CD4-positive, alpha-beta T cell (primary cell): ENCODE measurements at regions not wholly inside any gene's neighbourhood (a gene's known extent, or its start where the extent isn't known, plus 50 kb on each side); places are given as distances from the start of the nearest gene placed in this dataset.

Experiments
- ATAC-seq: fragments of 200-7000 bp; cut with Tn5 transposase; one replicate; pipeline ENCODE4 v1.10.0; 2022; ENCODE audit warnings: mild to moderate bottlenecking; ENCODE audit not compliant: poor library complexity
- CTCF ChIA-PET: fragments of 350-600 bp; sonication (Branson Sonifier 250); formaldehyde crosslinking; loops from one replicate; lab custom pipeline; 2021; ENCODE audit warnings: antibody characterized with exemption, inconsistent platforms; lab: Charles Lee
- POLR2A ChIA-PET: fragments of 350-600 bp; sonication (Branson Sonifier 250); formaldehyde crosslinking; loops from one replicate; lab custom pipeline; 2021; ENCODE audit warnings: antibody characterized with exemption, inconsistent platforms; lab: Charles Lee
- DNase-seq, 14 experiments: peaks; one replicate each; pipeline ENCODE4 v3.0.0-alpha.2; 2013 to 2020; ENCODE audit warnings: mixed read lengths in 2 of 14
- H3K27ac ChIP-seq, 2 donors: one replicate each; pipeline versions ENCODE4 v1.5.1 to v1.7.0; 2013; ENCODE audit warnings: low read length in 2 of 2, low read depth in 1 of 2, mild to moderate bottlenecking in 1 of 2
- H3K27me3 ChIP-seq, 2 experiments: 1 replicate in 1 of 2; 2 replicates in 1 of 2; pipeline versions ENCODE4 v1.6.1 to v1.7.0; 2013; ENCODE audit warnings: low read length in 2 of 2, control low read depth in 1 of 2, mild to moderate bottlenecking in 1 of 2, moderate library complexity in 1 of 2; ENCODE audit not compliant: insufficient read depth in 2 of 2, control insufficient read depth in 1 of 2
- H3K36me3 ChIP-seq: one replicate; pipeline ENCODE4 v1.6.1; 2013; ENCODE audit warnings: low read length, control low read depth; ENCODE audit not compliant: insufficient read depth
- H3K4me1 ChIP-seq: one replicate; pipeline ENCODE4 v1.6.1; 2013; ENCODE audit warnings: low read length, control low read depth; ENCODE audit not compliant: insufficient read depth
- H3K4me3 ChIP-seq: one replicate; pipeline ENCODE4 v1.5.1; 2013; ENCODE audit warnings: mild to moderate bottlenecking, low read length, moderate library complexity
- H3K9me3 ChIP-seq, 2 experiments: 1 replicate in 1 of 2; 2 replicates in 1 of 2; pipeline versions ENCODE4 v1.6.1 to v1.7.0; 2013; ENCODE audit warnings: low read length in 2 of 2, mild to moderate bottlenecking in 2 of 2, control low read depth in 1 of 2, moderate library complexity in 1 of 2; ENCODE audit not compliant: control insufficient read depth in 1 of 2, insufficient read depth in 1 of 2
- H3K27ac Mint-ChIP-seq: one replicate; pipeline ENCODE4 v1.8.0; 2020; ENCODE audit warnings: mixed read lengths
- H3K27me3 Mint-ChIP-seq: one replicate; pipeline ENCODE4 v1.8.0; 2021; ENCODE audit warnings: mixed read lengths
- H3K36me3 Mint-ChIP-seq: one replicate; pipeline ENCODE4 v1.8.0; 2021; ENCODE audit warnings: low read depth, mixed read lengths
- H3K4me1 Mint-ChIP-seq: one replicate; pipeline ENCODE4 v1.8.0; 2021; ENCODE audit warnings: low read depth, mixed read lengths
- H3K4me3 Mint-ChIP-seq: one replicate; pipeline ENCODE4 v1.8.0; 2020; ENCODE audit warnings: mild to moderate bottlenecking, mixed read lengths
- H3K9me3 Mint-ChIP-seq: one replicate; pipeline ENCODE4 v1.8.0; 2020; ENCODE audit warnings: mixed read lengths
- intact Hi-C, 2 experiments: fragments of 100-400 bp; cut with DNase I in 1 of 2; cut with micrococcal nuclease in 1 of 2; formaldehyde crosslinking; loops; one replicate each; pipeline versions ENCODE4 v1.15.1 to v1.9.0; 2023 to 2025; cut with DNase I, micrococcal nuclease
- TF ChIP-seq, protein P1 (sequence below): fragments of 200-600 bp; IDR thresholded peaks from one replicate; pipeline ENCODE4 v1.8.0; 2022; ENCODE audit warnings: antibody characterized with exemption, mild to moderate bottlenecking

DNA sequence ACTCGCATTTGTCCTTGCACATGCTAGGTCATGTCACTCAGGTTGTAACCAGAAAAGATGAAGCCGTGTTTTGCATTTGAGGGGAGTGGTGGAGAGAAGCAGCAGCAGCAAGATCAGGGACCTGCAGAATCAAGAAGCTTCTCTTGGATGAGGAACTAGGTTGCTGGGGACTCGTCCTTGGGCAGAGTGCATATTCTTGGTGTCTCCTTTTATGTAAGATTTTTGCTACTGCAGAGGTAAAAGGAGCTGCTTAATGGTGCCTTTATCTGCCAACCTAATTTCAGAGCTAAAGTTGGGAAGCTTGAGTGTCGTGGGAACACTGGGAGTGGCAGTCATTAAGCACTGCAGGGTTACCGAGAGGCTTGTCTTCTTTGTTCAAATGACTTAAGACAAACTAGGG, 236.5 kb downstream of the MAP2K4 start:
- no peaks in the 10 kb centered on the region for H3K4me1 ChIP-seq
- H3K27ac ChIP-seq = no peak overlapping the region
- no peaks in the 10 kb centered on the region for H3K4me1 Mint-ChIP-seq
- H3K9me3 ChIP-seq = no peaks in the 10 kb centered on the region
- no peaks in the 10 kb centered on the region for H3K9me3 Mint-ChIP-seq
- H3K4me3 ChIP-seq = no peak overlapping the region
- DNase-seq (no peak), ATAC-seq (no peak)
- no peak overlapping the region for H3K27ac Mint-ChIP-seq
- ChIA-PET POLR2A (no interaction called here), CTCF (no interaction called here)
- no peaks in the 10 kb centered on the region for H3K27me3 Mint-ChIP-seq
- TF ChIP-seq, protein P1, sequence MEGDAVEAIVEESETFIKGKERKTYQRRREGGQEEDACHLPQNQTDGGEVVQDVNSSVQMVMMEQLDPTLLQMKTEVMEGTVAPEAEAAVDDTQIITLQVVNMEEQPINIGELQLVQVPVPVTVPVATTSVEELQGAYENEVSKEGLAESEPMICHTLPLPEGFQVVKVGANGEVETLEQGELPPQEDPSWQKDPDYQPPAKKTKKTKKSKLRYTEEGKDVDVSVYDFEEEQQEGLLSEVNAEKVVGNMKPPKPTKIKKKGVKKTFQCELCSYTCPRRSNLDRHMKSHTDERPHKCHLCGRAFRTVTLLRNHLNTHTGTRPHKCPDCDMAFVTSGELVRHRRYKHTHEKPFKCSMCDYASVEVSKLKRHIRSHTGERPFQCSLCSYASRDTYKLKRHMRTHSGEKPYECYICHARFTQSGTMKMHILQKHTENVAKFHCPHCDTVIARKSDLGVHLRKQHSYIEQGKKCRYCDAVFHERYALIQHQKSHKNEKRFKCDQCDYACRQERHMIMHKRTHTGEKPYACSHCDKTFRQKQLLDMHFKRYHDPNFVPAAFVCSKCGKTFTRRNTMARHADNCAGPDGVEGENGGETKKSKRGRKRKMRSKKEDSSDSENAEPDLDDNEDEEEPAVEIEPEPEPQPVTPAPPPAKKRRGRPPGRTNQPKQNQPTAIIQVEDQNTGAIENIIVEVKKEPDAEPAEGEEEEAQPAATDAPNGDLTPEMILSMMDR = no peak
- H3K36me3 Mint-ChIP-seq = no peaks in the 10 kb centered on the region
- no peak overlapping the region for H3K4me3 Mint-ChIP-seq
- intact Hi-C loops = no loop called here
- no peaks in the 10 kb centered on the region for H3K36me3 ChIP-seq
- peaks cover 0 to 4% of the 10 kb centered on the region in 2 experiments for H3K27me3 ChIP-seq

- ChIA-PET CTCF (no interaction called here), POLR2A (no interaction called here)
- Histone ChIP-seq H3K27ac (no peak overlapping the region), H3K4me1 (no peaks in the 10 kb centered on the region), H3K4me3 (no peak overlapping the region), H3K27me3 (peaks cover 0 to 4% of the 10 kb centered on the region in 2 experiments), H3K9me3 (no peaks in the 10 kb centered on the region), H3K36me3 (no peaks in the 10 kb centered on the region)
- Mint-ChIP-seq H3K4me3 (no peak overlapping the region), H3K9me3 (peaks cover 2% of the 10 kb centered on the region), H3K36me3 (no peaks in the 10 kb centered on the region), H3K4me1 (no peaks in the 10 kb centered on the region), H3K27ac (no peak overlapping the region), H3K27me3 (no peaks in the 10 kb centered on the region)
- no peak for ATAC-seq
- intact Hi-C loops = no loop called here
- no peak for DNase-seq
- TF ChIP-seq, protein P1 = no peak
Observed at GRCh38 chr17:12261354-12261753, 240.7 kb downstream of the MAP2K4 start.

GRCh38 chr17:12269751-12270150, 249.1 kb downstream of the MAP2K4 start:
- ChIA-PET CTCF (no interaction called here), POLR2A (no interaction called here)
- H3K9me3 ChIP-seq = peaks cover 0 to 9% of the 10 kb centered on the region in 2 experiments
- TF ChIP-seq, protein P1 = no peak
- Mint-ChIP-seq H3K4me1 (no peaks in the 10 kb centered on the region), H3K27ac (no peak overlapping the region), H3K4me3 (no peak overlapping the region), H3K27me3 (no peaks in the 10 kb centered on the region), H3K9me3 (no peaks in the 10 kb centered on the region), H3K36me3 (no peaks in the 10 kb centered on the region)
- no peak for ATAC-seq
- H3K27ac ChIP-seq = no peak overlapping the region
- no peaks in the 10 kb centered on the region for H3K27me3 ChIP-seq
- intact Hi-C loops = no loop called here
- H3K4me3 ChIP-seq = no peak overlapping the region
- H3K36me3 ChIP-seq = no peaks in the 10 kb centered on the region
- no peak for DNase-seq
- no peaks in the 10 kb centered on the region for H3K4me1 ChIP-seq
